ENCODE measurements at regions not wholly inside any gene's neighbourhood (a gene's known extent, or its start where the extent isn't known, plus 50 kb on each side); places are given as distances from the start of the nearest gene placed in this dataset.
"Not testable (repeated sequence)": the region's sequence is repeated elsewhere in the genome, so short reads cannot be mapped to it uniquely, and the experiment has no call there.

DNA sequence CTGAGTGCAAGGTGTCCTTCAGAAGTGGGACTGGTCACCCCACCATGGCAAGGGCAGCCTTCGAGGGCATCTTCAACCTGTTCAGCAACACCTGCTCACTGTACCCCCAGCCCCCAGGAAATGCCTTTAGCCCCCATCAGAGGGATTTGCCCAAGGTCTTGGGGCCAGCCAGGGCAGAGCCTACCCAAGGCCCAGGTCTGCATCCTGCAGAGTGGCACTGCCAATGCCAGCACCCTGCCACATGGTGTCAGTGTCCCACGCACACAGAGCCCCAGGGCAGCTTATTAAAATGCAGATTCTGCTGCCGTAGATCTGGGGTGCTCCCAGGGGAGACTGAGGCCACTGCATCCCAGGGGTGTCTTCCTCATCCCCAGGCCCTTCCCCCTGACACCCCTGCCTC lies 106.2 kb upstream of the KCTD7 start:
- H3K4me3 ChIP-seq (replicated peaks; ENCODE audit: low read depth, low read length) = no peak overlapping the region
- TF ChIP-seq, protein P1, sequence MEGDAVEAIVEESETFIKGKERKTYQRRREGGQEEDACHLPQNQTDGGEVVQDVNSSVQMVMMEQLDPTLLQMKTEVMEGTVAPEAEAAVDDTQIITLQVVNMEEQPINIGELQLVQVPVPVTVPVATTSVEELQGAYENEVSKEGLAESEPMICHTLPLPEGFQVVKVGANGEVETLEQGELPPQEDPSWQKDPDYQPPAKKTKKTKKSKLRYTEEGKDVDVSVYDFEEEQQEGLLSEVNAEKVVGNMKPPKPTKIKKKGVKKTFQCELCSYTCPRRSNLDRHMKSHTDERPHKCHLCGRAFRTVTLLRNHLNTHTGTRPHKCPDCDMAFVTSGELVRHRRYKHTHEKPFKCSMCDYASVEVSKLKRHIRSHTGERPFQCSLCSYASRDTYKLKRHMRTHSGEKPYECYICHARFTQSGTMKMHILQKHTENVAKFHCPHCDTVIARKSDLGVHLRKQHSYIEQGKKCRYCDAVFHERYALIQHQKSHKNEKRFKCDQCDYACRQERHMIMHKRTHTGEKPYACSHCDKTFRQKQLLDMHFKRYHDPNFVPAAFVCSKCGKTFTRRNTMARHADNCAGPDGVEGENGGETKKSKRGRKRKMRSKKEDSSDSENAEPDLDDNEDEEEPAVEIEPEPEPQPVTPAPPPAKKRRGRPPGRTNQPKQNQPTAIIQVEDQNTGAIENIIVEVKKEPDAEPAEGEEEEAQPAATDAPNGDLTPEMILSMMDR (IDR thresholded peaks at IDR 0.05; ENCODE audit: insufficient read depth, low read length, poor library complexity, severe bottlenecking) = peak; percentile 44
- no peak for DNase-seq (ENCODE audit: extremely low read depth, insufficient read length)
- H3K36me3 ChIP-seq (ENCODE audit: control insufficient read depth, insufficient read depth, low read length) = peaks cover 2% of the 10 kb centered on the region; the same call in 1 of the 2 replicates
- no peaks in the 10 kb centered on the region for H3K27me3 ChIP-seq (replicated peaks; ENCODE audit: control insufficient read depth, insufficient read depth, low read length)

DNA sequence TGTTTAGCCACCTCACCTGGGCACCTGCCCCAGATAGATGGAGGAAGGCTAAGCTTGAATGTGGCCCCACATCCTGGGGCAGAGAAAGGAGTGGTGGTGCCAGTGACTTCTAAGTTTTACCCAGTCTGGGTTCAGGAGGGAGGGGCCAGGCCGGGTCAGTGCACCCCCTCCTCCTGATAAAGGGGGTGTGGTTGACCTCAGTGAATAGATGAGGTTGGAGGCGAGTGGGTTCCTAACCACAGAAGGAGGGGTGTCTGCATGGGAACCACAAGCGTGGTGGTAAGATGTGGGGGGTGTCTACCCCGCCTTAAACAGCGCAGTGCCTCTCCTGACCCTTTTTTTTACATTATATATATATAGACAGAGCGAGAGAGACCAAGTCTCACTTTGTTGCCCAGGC lies 105.3 kb upstream of the KCTD7 start:
- Histone ChIP-seq H3K4me3 (replicated peaks; ENCODE audit: low read depth, low read length) (no peak overlapping the region), H3K36me3 (ENCODE audit: control insufficient read depth, insufficient read depth, low read length) (peaks cover 2% of the 10 kb centered on the region; the same call in 1 of the 2 replicates), H3K27me3 (replicated peaks; ENCODE audit: control insufficient read depth, insufficient read depth, low read length) (no peaks in the 10 kb centered on the region)
- TF ChIP-seq, protein P1 (IDR thresholded peaks at IDR 0.05; ENCODE audit: insufficient read depth, low read length, poor library complexity, severe bottlenecking) = no peak
- no peak for DNase-seq (ENCODE audit: extremely low read depth, insufficient read length)

DNA sequence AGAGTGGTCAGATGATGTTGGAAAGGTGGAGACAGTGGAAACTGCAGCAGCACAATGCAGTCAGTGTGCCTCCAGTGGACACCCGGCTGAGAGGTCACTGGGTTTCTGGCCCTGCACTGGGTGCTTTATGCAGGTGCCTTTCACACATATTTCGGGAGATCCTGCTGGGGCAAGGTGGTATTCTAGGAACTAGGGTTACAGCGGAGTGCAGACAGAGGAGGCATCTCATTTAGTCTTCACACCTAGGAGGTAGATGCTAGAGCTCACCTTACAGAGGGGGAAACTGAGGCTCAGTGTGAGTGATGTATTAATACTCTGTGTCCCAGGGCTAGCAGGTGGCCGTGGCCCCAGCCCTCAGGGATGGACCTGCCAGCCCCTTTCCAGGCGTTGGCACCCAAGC lies 103.9 kb upstream of the KCTD7 start:
- Histone ChIP-seq H3K27me3 (replicated peaks; ENCODE audit: control insufficient read depth, insufficient read depth, low read length) (no peaks in the 10 kb centered on the region), H3K36me3 (ENCODE audit: control insufficient read depth, insufficient read depth, low read length) (peaks cover 2% of the 10 kb centered on the region; the same call in 1 of the 2 replicates), H3K4me3 (replicated peaks; ENCODE audit: low read depth, low read length) (no peak overlapping the region)
- DNase-seq (ENCODE audit: extremely low read depth, insufficient read length) = no peak
- TF ChIP-seq, protein P1 (IDR thresholded peaks at IDR 0.05; ENCODE audit: insufficient read depth, low read length, poor library complexity, severe bottlenecking) = no peak

DNA sequence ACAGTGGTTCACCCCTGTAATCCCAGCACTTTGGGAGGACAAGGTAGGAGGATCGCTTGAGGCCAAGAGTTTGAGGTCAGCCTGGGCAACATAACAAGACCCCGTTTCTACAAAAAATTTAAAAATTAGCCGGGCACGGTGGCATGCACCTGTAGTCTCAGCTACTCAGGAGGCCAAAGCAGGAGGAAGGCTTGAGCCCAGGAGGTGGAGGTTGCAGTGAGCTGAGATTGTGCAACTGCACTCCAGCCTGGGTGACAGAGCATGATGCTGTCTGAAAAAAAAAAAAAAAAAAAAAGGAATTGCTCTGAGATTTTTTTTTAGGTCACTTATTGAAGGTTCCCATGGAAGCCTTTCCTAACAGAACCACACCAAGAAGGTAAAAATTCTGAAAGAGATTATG lies 101.9 kb upstream of the KCTD7 start:
- H3K4me3 ChIP-seq (replicated peaks; ENCODE audit: low read depth, low read length); DNase-seq (ENCODE audit: extremely low read depth, insufficient read length); H3K27me3 ChIP-seq (replicated peaks; ENCODE audit: control insufficient read depth, insufficient read depth, low read length); H3K36me3 ChIP-seq (ENCODE audit: control insufficient read depth, insufficient read depth, low read length): not testable (repeated sequence)

DNA sequence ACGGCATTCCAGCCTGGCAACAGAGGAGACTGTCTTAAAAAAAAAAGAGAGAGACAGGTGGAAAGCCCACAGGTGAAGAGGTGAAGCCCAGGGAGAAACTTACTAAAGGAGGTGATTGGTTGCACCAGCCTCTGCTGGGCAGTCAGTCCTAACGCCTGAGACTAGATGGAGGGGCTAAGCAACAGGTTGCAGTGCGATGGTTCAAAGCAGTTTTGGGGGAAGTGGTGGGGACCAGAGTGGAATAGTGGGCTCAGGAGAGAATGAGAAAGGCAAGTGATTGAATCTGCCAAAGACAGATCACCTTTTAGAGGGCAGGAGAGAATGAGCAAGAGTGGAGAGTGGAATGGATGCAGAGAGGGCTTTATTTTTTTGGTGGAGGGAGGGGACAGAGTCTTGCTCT lies 100.0 kb upstream of the KCTD7 start:
- no peaks in the 10 kb centered on the region for H3K27me3 ChIP-seq (replicated peaks; ENCODE audit: control insufficient read depth, insufficient read depth, low read length)
- peaks cover 2% of the 10 kb centered on the region; the same call in 1 of the 2 replicates for H3K36me3 ChIP-seq (ENCODE audit: control insufficient read depth, insufficient read depth, low read length)
- H3K4me3 ChIP-seq (replicated peaks; ENCODE audit: low read depth, low read length) = no peak overlapping the region
- TF ChIP-seq, protein P1 (IDR thresholded peaks at IDR 0.05; ENCODE audit: insufficient read depth, low read length, poor library complexity, severe bottlenecking) = no peak
- DNase-seq (ENCODE audit: extremely low read depth, insufficient read length) = no peak

DNA sequence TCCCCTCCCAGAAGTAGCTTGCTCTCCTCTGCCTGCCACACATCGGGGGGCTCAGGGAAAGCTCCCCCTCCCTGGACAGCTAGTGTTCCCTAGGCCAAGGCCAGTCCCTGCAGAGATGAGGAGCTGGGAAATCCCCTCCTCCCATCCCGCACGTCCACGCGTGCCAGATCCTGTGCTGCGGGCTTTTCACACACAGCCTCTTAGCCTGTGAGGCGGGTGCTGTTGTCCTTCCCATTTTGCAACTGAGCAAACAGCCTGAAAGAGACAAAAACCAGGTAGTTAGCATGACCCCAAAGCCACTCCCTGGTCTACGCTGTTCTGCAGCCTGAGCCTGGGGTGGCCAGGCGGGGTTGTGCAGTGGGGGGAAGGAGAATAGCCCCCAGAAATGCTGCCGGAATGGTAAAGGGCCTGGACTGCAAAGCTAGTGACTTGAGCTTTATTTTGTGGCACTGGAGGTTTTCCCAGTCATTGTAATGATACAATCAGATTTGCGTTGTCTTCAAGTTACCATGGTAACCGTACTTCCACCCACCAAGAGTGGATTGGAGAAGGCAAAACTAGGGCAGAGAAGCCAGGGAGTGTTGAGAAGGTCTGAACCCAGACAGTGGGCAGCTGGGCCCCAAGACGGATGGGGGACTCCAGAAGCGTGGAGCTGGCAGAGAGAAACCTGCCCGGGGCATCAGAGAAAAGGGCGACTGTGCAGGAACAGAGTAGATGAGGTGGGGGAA lies 98.6 kb upstream of the KCTD7 start:
- no peak for DNase-seq (ENCODE audit: extremely low read depth, insufficient read length)
- H3K27me3 ChIP-seq (replicated peaks; ENCODE audit: control insufficient read depth, insufficient read depth, low read length) = no peaks in the 10 kb centered on the region
- no peaks in the 10 kb centered on the region for H3K36me3 ChIP-seq (ENCODE audit: control insufficient read depth, insufficient read depth, low read length)
- TF ChIP-seq, protein P1 (IDR thresholded peaks at IDR 0.05; ENCODE audit: insufficient read depth, low read length, poor library complexity, severe bottlenecking) = no peak
- H3K4me3 ChIP-seq (replicated peaks; ENCODE audit: low read depth, low read length) = no peak overlapping the region

Data from GM06990 (cell line).